SK-N-SH treated with all-trans-retinoic acid at 6 μM for 48 hours (cell line): ENCODE measurements at regions not wholly inside any gene's neighbourhood (a gene's known extent, or its start where the extent isn't known, plus 50 kb on each side); places are given as distances from the start of the nearest gene placed in this dataset.

Experiments used
- ATAC-seq: fragments of 200-7000 bp; cut with Tn5 transposase; 3 replicates; pipeline ENCODE4 v1.9.1; 2020; ENCODE audit warnings: mild to moderate bottlenecking, moderate library complexity
- ARNTL ChIP-seq: fragments of 450-650 bp; formaldehyde crosslinking; IDR thresholded peaks from 2 replicates; pipeline ENCODE4 v1.5.0; 2020; ENCODE audit warnings: low read depth, mild to moderate bottlenecking, moderate library complexity, borderline replicate concordance
- BACH2 ChIP-seq: fragments of 250-450 bp; sonication (Bioruptor Pico); IDR thresholded peaks from 2 replicates; pipeline ENCODE4 v1.9.0; 2021; ENCODE audit warnings: mild to moderate bottlenecking, borderline replicate concordance
- CSDC2 ChIP-seq: fragments of 250-450 bp; sonication (Bioruptor Pico); IDR thresholded peaks from 2 replicates; pipeline ENCODE4 v1.5.0; 2020; ENCODE audit warnings: mild to moderate bottlenecking, moderate library complexity
- CSRNP3 ChIP-seq: fragments of 250-450 bp; sonication (Bioruptor Pico); IDR thresholded peaks from 2 replicates; pipeline ENCODE4 v1.5.1; 2021; ENCODE audit warnings: mild to moderate bottlenecking, moderate library complexity
- ESRRG ChIP-seq: fragments of 250-450 bp; sonication (Bioruptor Pico); IDR thresholded peaks from 2 replicates; pipeline ENCODE4 v1.6.1; 2021; ENCODE audit warnings: mild to moderate bottlenecking
- GLIS3 ChIP-seq: fragments of 250-450 bp; sonication (Bioruptor Pico); IDR thresholded peaks from 2 replicates; pipeline ENCODE4 v1.5.0; 2020; ENCODE audit warnings: mild to moderate bottlenecking, moderate library complexity
- PATZ1 ChIP-seq: fragments of 250-450 bp; sonication (Bioruptor Pico); IDR thresholded peaks from 2 replicates; pipeline ENCODE4 v1.8.0; 2020; ENCODE audit warnings: mild to moderate bottlenecking, moderate library complexity, borderline replicate concordance
- PPARA ChIP-seq: fragments of 250-450 bp; sonication (Bioruptor Pico); IDR thresholded peaks from 2 replicates; pipeline ENCODE4 v1.5.0; 2020; ENCODE audit warnings: mild to moderate bottlenecking, borderline replicate concordance
- RARB ChIP-seq: fragments of 250-450 bp; sonication (Bioruptor Pico); IDR thresholded peaks from 2 replicates; pipeline ENCODE4 v1.8.0; 2021; ENCODE audit warnings: mild to moderate bottlenecking, moderate library complexity
- SNAI2 ChIP-seq: fragments of 250-450 bp; sonication (Bioruptor Pico); IDR thresholded peaks from 2 replicates; pipeline ENCODE4 v1.5.0; 2020; ENCODE audit warnings: mild to moderate bottlenecking, moderate library complexity
- TOX ChIP-seq: fragments of 250-450 bp; sonication (Bioruptor Pico); IDR thresholded peaks from 2 replicates; pipeline ENCODE4 v1.8.0; 2021; ENCODE audit warnings: mild to moderate bottlenecking, moderate library complexity, borderline replicate concordance
- ZC3H10 ChIP-seq: fragments of 250-450 bp; sonication (Bioruptor Pico); IDR thresholded peaks from 2 replicates; pipeline ENCODE4 v1.5.1; 2021; ENCODE audit warnings: mild to moderate bottlenecking, moderate library complexity
- ZFP3 ChIP-seq: fragments of 250-450 bp; sonication (Bioruptor Pico); IDR thresholded peaks from 2 replicates; pipeline ENCODE4 v1.5.0; 2020; ENCODE audit warnings: mild to moderate bottlenecking, moderate library complexity
- ZFP30 ChIP-seq: fragments of 450-650 bp; formaldehyde crosslinking; IDR thresholded peaks from 2 replicates; pipeline ENCODE4 v1.5.0; 2022; ENCODE audit warnings: mild to moderate bottlenecking, moderate library complexity
- ZNF565 ChIP-seq: fragments of 450-650 bp; formaldehyde crosslinking; conservative IDR thresholded peaks from 2 replicates; pipeline ENCODE4 v1.5.0; 2020; ENCODE audit warnings: low read depth, mild to moderate bottlenecking, moderate library complexity
- ZNF8 ChIP-seq: fragments of 450-650 bp; formaldehyde crosslinking; IDR thresholded peaks from 2 replicates; pipeline ENCODE4 v1.5.0; 2020; ENCODE audit warnings: mild to moderate bottlenecking, moderate library complexity
- TF ChIP-seq, protein P1 (sequence below): fragments of 250-450 bp; sonication (Bioruptor Pico); IDR thresholded peaks from 2 replicates; pipeline ENCODE4 v1.5.0; 2020; ENCODE audit warnings: mild to moderate bottlenecking, moderate library complexity
- TF ChIP-seq, protein P2 (sequence below): fragments of 250-450 bp; sonication (Bioruptor Pico); IDR thresholded peaks from 2 replicates; pipeline ENCODE4 v1.8.0; 2021; ENCODE audit warnings: low read depth, mild to moderate bottlenecking, moderate library complexity, borderline replicate concordance
- TF ChIP-seq, protein P3 (sequence below): fragments of 250-450 bp; sonication (Bioruptor Pico); IDR thresholded peaks from 2 replicates; pipeline ENCODE4 v1.5.1; 2020; ENCODE audit warnings: low read depth, mild to moderate bottlenecking, moderate library complexity

DNA sequence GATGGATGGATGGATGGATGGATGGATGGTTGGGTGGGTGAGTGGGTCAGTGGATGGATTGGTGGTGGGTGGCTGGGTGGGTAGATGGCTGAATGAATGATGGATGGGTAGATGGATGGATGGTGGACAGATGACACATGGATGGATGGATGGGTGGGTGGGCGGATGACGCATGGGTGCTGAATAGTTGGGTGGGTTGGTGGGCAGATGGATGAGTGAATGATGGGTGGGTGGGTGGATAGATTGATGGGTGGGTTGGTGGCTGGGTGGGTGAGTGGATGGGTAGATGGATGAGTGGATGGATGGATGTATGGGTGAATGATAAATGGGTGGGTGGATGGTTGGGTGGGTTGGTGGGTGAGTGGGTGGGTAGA, 69.9 kb upstream of the NKX1-1 start:
- ATAC-seq = no peak
- no peak for TF ChIP-seq PPARA (CRISPR knock-in tag)

DNA sequence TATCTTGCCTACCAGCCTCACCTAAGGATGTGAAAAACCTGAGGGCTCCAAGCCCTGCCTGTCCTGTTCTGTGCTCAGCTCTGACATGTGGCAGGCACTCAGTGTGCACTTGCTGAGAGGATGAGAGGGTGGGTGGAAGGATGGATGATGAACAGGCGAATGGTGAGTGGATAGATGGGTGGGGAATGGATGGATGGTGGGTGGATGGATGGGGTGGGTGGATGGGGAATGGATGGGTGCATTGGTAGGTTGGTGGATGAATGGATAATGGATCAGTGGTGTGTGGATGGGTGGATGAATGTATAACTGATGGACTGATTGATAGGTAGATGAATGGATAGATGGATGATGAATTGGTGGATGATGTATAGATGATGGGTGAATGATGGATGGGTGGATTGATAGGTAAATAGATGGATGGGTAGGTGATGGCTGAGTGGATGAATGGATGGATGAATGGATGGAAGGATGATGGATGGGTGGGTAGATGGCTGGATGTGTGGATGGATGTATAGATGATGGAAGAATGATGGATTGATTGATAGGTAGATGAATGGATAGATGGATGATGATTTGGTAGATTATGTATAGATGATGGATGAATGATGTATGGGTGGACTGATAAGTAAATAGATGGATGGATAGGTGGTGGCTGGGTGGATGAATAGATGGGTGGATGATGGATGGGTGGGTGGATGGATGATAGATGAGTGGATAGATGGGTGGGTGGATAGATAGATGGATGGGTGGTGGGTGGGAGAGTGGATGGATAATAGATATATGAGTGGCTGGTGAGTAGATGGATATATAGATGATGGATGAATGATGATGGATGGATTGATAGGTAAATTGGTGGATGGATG, 69.3 kb upstream of the NKX1-1 start:
- ATAC-seq = no peak
- TF ChIP-seq ZFP30 (CRISPR knock-in tag) = no peak

DNA sequence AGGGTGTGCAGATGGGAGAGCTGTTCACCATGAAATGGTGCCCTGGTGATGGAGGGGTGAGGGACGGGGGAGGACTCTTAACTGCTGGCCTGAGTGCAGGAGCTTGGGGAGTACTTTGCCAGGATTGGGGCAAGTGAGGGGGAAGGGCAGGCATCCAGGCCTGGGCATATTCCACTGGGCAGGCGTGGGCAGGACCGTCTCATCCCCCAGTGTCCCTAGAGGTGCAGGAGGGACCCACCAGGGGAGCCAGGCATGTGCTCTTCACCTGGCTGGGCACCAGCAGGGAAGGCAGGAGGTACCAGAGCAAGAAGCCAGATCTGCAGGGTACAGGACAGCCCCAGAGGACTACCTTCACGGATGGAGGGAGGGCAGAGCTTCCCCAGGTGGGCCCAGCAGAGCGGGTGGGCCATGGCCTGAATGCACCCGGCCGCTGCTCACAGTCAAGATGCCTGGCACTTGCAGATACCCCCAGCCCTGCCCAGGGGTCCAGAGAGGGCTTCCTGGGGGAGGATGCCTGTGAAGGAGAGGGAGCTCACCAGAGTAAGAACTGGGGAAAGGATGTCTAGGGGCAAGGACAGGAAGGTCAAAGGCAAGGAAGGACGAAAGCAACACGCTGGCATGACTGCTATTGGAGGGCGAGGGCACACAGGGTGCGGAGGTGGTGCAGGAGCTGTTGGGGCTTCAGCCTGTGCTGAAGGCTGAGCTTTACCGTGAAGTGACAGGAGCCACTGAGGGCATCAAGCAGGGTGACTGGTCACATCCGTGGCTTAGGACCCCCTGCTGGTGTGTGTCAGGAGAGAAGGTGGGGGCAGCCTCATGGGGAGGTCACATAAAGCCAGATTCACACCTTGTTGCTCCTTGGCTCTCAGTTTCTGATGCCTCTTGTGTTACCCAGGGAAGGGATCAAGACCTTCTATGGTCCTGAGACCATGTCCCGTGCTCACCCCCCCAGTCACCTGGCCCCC, 68.2 kb upstream of the NKX1-1 start:
- TF ChIP-seq ZNF8 (CRISPR knock-in tag) (no peak), PPARA (CRISPR knock-in tag) (no peak)
- TF ChIP-seq, protein P1, sequence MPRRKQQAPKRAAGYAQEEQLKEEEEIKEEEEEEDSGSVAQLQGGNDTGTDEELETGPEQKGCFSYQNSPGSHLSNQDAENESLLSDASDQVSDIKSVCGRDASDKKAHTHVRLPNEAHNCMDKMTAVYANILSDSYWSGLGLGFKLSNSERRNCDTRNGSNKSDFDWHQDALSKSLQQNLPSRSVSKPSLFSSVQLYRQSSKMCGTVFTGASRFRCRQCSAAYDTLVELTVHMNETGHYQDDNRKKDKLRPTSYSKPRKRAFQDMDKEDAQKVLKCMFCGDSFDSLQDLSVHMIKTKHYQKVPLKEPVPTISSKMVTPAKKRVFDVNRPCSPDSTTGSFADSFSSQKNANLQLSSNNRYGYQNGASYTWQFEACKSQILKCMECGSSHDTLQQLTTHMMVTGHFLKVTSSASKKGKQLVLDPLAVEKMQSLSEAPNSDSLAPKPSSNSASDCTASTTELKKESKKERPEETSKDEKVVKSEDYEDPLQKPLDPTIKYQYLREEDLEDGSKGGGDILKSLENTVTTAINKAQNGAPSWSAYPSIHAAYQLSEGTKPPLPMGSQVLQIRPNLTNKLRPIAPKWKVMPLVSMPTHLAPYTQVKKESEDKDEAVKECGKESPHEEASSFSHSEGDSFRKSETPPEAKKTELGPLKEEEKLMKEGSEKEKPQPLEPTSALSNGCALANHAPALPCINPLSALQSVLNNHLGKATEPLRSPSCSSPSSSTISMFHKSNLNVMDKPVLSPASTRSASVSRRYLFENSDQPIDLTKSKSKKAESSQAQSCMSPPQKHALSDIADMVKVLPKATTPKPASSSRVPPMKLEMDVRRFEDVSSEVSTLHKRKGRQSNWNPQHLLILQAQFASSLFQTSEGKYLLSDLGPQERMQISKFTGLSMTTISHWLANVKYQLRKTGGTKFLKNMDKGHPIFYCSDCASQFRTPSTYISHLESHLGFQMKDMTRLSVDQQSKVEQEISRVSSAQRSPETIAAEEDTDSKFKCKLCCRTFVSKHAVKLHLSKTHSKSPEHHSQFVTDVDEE = no peak
- TF ChIP-seq, all 23 proteins: peak for 0
- ATAC-seq = no peak

- no peak for ATAC-seq
- TF ChIP-seq ARNTL (CRISPR knock-in tag) (no peak), SNAI2 (CRISPR knock-in tag) (no peak), BACH2 (CRISPR knock-in tag) (no peak), PATZ1 (CRISPR knock-in tag) (no peak), ZC3H10 (CRISPR knock-in tag) (no peak), CSDC2 (CRISPR knock-in tag) (no peak), ZFP3 (CRISPR knock-in tag) (no peak), ESRRG (no peak), TOX (no peak), GLIS3 (CRISPR knock-in tag) (no peak), CSRNP3 (CRISPR knock-in tag) (no peak), PPARA (CRISPR knock-in tag) (no peak), RARB (no peak), ZNF565 (no peak), ZNF8 (CRISPR knock-in tag) (no peak)
- TF ChIP-seq, protein P2, sequence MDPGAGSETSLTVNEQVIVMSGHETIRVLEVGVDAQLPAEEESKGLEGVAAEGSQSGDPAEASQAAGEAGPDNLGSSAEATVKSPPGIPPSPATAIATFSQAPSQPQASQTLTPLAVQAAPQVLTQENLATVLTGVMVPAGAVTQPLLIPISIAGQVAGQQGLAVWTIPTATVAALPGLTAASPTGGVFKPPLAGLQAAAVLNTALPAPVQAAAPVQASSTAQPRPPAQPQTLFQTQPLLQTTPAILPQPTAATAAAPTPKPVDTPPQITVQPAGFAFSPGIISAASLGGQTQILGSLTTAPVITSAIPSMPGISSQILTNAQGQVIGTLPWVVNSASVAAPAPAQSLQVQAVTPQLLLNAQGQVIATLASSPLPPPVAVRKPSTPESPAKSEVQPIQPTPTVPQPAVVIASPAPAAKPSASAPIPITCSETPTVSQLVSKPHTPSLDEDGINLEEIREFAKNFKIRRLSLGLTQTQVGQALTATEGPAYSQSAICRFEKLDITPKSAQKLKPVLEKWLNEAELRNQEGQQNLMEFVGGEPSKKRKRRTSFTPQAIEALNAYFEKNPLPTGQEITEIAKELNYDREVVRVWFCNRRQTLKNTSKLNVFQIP (CRISPR knock-in tag) = no peak
- TF ChIP-seq, protein P3, sequence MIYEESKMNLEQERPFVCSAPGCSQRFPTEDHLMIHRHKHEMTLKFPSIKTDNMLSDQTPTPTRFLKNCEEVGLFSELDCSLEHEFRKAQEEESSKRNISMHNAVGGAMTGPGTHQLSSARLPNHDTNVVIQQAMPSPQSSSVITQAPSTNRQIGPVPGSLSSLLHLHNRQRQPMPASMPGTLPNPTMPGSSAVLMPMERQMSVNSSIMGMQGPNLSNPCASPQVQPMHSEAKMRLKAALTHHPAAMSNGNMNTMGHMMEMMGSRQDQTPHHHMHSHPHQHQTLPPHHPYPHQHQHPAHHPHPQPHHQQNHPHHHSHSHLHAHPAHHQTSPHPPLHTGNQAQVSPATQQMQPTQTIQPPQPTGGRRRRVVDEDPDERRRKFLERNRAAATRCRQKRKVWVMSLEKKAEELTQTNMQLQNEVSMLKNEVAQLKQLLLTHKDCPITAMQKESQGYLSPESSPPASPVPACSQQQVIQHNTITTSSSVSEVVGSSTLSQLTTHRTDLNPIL = no peak
- TF ChIP-seq, protein P1 = no peak
- TF ChIP-seq, all 23 proteins: peak for 0
Measured at GRCh38 chr4:1473718-1474117, 67.5 kb upstream of the NKX1-1 start.
